ENCODE measurements at regions not wholly inside any gene's neighbourhood (a gene's known extent, or its start where the extent isn't known, plus 50 kb on each side); places are given as distances from the start of the nearest gene placed in this dataset.
"Not testable (repeated sequence)": the region's sequence is repeated elsewhere in the genome, so short reads cannot be mapped to it uniquely, and the experiment has no call there.

- no peak overlapping the region for H3K9ac ChIP-seq (ENCODE audit: extremely low read depth, insufficient read length, low read length)
- H3K4me1 ChIP-seq (ENCODE audit: insufficient read depth, low read length): no peaks in the 10 kb centered on the region
- no peaks in the 10 kb centered on the region for H3K27me3 ChIP-seq (ENCODE audit: insufficient read depth, low read length)
- no peaks in the 10 kb centered on the region for H3K9me3 ChIP-seq (ENCODE audit: control insufficient read depth, low read depth, low read length)
- no peak overlapping the region for H3K23ac ChIP-seq (ENCODE audit: insufficient read length, low read depth, low read length)
- no peak overlapping the region for H4K8ac ChIP-seq (replicated peaks; ENCODE audit: insufficient read length, low read depth, low read length)
- H3K27me3 Mint-ChIP-seq (ENCODE audit: low read depth): no peaks in the 10 kb centered on the region; the same call in 1 of the 2 replicates
- no peak for DNase-seq
- H4K91ac ChIP-seq (ENCODE audit: insufficient read length, low read depth, low read length): no peak overlapping the region
- no peak overlapping the region for H3K4me2 ChIP-seq (ENCODE audit: insufficient read depth, insufficient read length, low read length)
- H3K9me3 Mint-ChIP-seq: peaks cover 3 to 16% of the 10 kb centered on the region in 2 experiments; a peak in 3 of 5 replicates
- no peak overlapping the region for H3K4ac ChIP-seq (ENCODE audit: low read depth, low read length)
- no peak overlapping the region for H3K14ac ChIP-seq (ENCODE audit: insufficient read depth, low read length)
- TF ChIP-seq CTCF (conservative IDR thresholded peaks at IDR 0.05): no peak
- no peaks in the 10 kb centered on the region for H3K23me2 ChIP-seq (ENCODE audit: insufficient read length, low read depth, low read length, poor library complexity, severe bottlenecking)
- H3K27ac ChIP-seq (ENCODE audit: insufficient read length, low read depth, low read length): no peak overlapping the region
- no peak overlapping the region for H2BK15ac ChIP-seq (ENCODE audit: low read depth, low read length)
- H3K18ac ChIP-seq (ENCODE audit: insufficient read length, low read depth, low read length): no peak overlapping the region
- no CpG with 5 or more reads among the region's 3 CpGs for WGBS (ENCODE audit: extremely low coverage, insufficient read length, low lambda C conversion rate)
- no peak overlapping the region for H2BK12ac ChIP-seq (ENCODE audit: insufficient read length, low read depth, low read length)
- no peaks in the 10 kb centered on the region for H3K79me2 ChIP-seq (ENCODE audit: insufficient read depth, low read length)
- no peak overlapping the region for H3K56ac ChIP-seq (ENCODE audit: insufficient read length, low read depth, low read length)
- no peak overlapping the region for H2AFZ ChIP-seq (ENCODE audit: low read length)
- no peaks in the 10 kb centered on the region for H3K79me1 ChIP-seq (ENCODE audit: insufficient read depth, low read depth, low read length, poor library complexity, severe bottlenecking)
- no peak overlapping the region for H2BK20ac ChIP-seq (ENCODE audit: low read depth, low read length, poor library complexity, severe bottlenecking)
- no peak overlapping the region for H3K27ac Mint-ChIP-seq
- H4K20me1 ChIP-seq (ENCODE audit: control insufficient read depth, insufficient read depth, insufficient read length): no peaks in the 10 kb centered on the region
- no peaks in the 10 kb centered on the region; a peak in 3 of 7 replicates for H3K36me3 Mint-ChIP-seq (ENCODE audit: insufficient read depth in 1 of 3, low read depth in 3 of 3)
- no peak overlapping the region for H3T11ph ChIP-seq (ENCODE audit: low read length)
- H2AK5ac ChIP-seq (ENCODE audit: insufficient read length, low read length): no peak overlapping the region
- no peaks in the 10 kb centered on the region for H3K4me1 Mint-ChIP-seq
- H2BK120ac ChIP-seq (ENCODE audit: low read depth, low read length, poor library complexity, severe bottlenecking): no peak overlapping the region
- no peak overlapping the region for H2BK5ac ChIP-seq (ENCODE audit: insufficient read length, low read length)
- H4K5ac ChIP-seq (ENCODE audit: insufficient read length, low read depth, low read length): no peak overlapping the region
- H3K4me3 Mint-ChIP-seq: no peak overlapping the region
Measured at GRCh38 chr4:169327951-169328350, 57.2 kb upstream of the SH3RF1 start.

GRCh38 chr4:169323925-169324324 lies 53.2 kb upstream of the SH3RF1 start:
- H3K27me3 Mint-ChIP-seq (ENCODE audit: low read depth); H3K4me1 ChIP-seq (ENCODE audit: insufficient read depth, low read length): not testable (repeated sequence)

More at GRCh38 chr4:169323925-169324324, 53.2 kb upstream of the SH3RF1 start:
- H3T11ph ChIP-seq (ENCODE audit: low read length); H3K79me2 ChIP-seq (ENCODE audit: insufficient read depth, low read length); H2BK120ac ChIP-seq (ENCODE audit: low read depth, low read length, poor library complexity, severe bottlenecking); H4K8ac ChIP-seq (replicated peaks; ENCODE audit: insufficient read length, low read depth, low read length); H3K18ac ChIP-seq (ENCODE audit: insufficient read length, low read depth, low read length); H3K9me3 ChIP-seq (ENCODE audit: control insufficient read depth, low read depth, low read length); H3K23me2 ChIP-seq (ENCODE audit: insufficient read length, low read depth, low read length, poor library complexity, severe bottlenecking); H4K20me1 ChIP-seq (ENCODE audit: control insufficient read depth, insufficient read depth, insufficient read length); H3K79me1 ChIP-seq (ENCODE audit: insufficient read depth, low read depth, low read length, poor library complexity, severe bottlenecking); H3K4me1 Mint-ChIP-seq; H3K27ac ChIP-seq (ENCODE audit: insufficient read length, low read depth, low read length); H3K23ac ChIP-seq (ENCODE audit: insufficient read length, low read depth, low read length); H2AK5ac ChIP-seq (ENCODE audit: insufficient read length, low read length); H3K36me3 Mint-ChIP-seq (ENCODE audit: insufficient read depth in 1 of 3, low read depth in 3 of 3); H3K56ac ChIP-seq (ENCODE audit: insufficient read length, low read depth, low read length); H3K27me3 ChIP-seq (ENCODE audit: insufficient read depth, low read length); H4K91ac ChIP-seq (ENCODE audit: insufficient read length, low read depth, low read length); H3K4me2 ChIP-seq (ENCODE audit: insufficient read depth, insufficient read length, low read length); H2AFZ ChIP-seq (ENCODE audit: low read length); H2BK5ac ChIP-seq (ENCODE audit: insufficient read length, low read length); H3K14ac ChIP-seq (ENCODE audit: insufficient read depth, low read length); DNase-seq; H2BK12ac ChIP-seq (ENCODE audit: insufficient read length, low read depth, low read length); H3K4me3 Mint-ChIP-seq; H3K9ac ChIP-seq (ENCODE audit: extremely low read depth, insufficient read length, low read length); H2BK15ac ChIP-seq (ENCODE audit: low read depth, low read length); H3K27ac Mint-ChIP-seq; H3K4ac ChIP-seq (ENCODE audit: low read depth, low read length); H4K5ac ChIP-seq (ENCODE audit: insufficient read length, low read depth, low read length); H2BK20ac ChIP-seq (ENCODE audit: low read depth, low read length, poor library complexity, severe bottlenecking): not testable (repeated sequence)
- WGBS (ENCODE audit: extremely low coverage, insufficient read length, low lambda C conversion rate): no CpG with 5 or more reads among the region's 1 CpG
- H3K9me3 Mint-ChIP-seq: peaks cover 3 to 13% of the 10 kb centered on the region in 2 experiments; a peak in 4 of 5 replicates

All from H9 (cell line).